ENCODE measurements at regions not wholly inside any gene's neighbourhood (a gene's known extent, or its start where the extent isn't known, plus 50 kb on each side); places are given as distances from the start of the nearest gene placed in this dataset.
A peak's percentile ranks its signal among the peaks of the same experiment; 100 is the strongest.

DNA sequence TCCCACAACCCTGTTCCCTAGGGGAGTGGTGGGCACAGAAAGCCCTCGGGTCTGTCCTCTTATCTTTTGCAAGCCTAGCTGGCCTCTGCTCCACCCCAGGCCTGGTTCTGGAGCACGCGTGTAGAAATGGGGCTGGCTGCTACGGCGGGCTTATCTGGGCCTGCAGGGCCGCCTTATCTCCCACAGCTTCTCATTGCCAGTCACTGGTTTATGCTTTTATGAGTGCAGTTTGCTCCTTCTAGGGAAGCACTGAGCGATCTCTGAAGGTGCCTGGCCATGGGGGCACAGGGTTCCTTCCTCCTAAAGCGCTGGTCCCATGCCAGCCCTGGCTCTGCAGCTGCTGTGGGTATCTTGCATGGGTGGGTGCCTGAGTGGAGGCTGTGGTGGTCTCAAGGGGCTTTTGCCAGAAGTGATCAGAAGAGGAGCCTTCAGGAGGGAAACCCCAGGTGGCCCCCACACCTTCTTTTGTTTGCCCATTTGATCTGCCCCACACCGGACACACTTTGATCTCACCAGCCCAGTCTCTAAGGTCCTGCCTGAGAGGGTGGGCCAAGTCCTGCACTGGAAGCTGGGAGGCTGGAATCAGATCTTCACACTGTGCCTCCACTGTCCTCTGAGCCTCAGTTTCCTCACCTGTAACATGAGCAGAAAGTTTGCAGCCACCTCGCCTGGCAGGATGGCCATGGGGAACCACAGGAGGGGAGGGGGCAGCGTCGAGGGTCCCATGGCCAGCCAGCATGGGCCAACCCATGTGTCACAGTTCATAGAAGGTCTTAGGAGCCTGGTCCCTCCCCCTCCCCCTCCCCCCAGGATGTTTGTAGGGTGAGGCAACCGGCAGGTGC is 86.6 kb upstream of the FGF3 start:
- no peak for DNase-seq

DNA sequence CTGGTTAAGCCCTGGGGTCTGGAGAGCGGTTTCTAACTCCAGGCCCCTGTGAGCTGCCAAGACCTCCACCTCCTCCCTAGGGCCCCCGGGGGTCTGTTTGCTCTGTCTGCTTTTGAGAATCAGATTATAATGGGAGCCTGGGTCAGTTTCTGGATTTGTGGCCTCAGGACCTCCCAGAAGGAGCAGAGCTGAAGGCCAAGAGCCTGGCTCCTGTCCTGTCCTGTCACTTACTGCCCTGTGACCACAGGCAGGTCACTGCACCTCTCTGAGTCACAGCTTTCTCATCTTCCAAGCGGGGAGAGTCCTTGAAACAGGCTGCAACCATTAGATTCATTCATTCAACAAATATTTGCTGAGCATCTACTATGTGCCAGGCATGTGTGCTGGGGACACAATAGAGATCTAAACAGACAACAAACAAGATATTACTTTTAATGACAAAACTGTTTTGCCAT is 87.3 kb upstream of the FGF3 start:
- no peak for DNase-seq

- no peak for DNase-seq
Observed at GRCh38 chr11:69907611-69908010, 88.4 kb upstream of the FGF3 start.

DNA sequence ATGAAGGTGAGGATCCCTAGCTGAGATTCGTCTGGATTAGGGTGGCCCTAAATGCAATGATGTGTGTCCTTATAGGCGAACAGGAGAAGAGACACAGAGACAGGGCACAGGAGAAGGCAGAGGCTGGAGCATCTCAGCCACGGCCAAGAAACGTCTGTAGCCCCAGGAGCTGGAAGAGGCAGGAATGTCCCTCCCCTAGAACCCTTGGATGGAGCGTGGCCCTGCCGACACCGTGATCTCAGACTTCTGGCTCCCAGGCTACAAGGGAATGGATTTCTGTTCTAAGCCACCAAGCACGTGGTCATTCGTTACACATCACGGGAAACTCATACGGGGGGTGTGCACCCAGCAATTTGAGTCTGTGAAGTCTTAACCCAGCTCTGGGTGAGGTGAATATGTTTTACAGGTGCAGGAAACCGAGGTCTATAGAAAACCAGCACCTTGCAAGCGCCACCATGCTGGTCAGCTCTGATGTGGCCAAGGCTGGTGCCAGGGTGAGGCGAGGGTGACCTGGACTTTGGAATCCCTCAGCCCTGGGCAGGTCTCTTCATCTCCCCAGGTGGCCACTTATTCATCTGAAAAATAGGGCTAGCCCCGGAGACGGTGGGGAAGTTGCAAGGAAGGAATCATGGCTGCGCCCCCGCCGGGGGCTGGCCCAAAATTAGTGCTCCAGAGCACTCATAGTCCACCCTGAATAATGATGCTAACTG is 89.5 kb upstream of the FGF3 start:
- DNase-seq = no peak

GRCh38 chr11:69909561-69910518 is 90.6 kb upstream of the FGF3 start:
- DNase-seq = no peak

- DNase-seq = no peak
Observed at GRCh38 chr11:69910519-69911309, 91.5 kb upstream of the FGF3 start.

GRCh38 chr11:69911310-69912160 is 92.3 kb upstream of the FGF3 start:
- DNase-seq = no peak

GRCh38 chr11:69912161-69912910 is 93.1 kb upstream of the FGF3 start:
- no peak for DNase-seq

- DNase-seq = no peak
Observed at GRCh38 chr11:69912911-69913451, 93.8 kb upstream of the FGF3 start.

DNA sequence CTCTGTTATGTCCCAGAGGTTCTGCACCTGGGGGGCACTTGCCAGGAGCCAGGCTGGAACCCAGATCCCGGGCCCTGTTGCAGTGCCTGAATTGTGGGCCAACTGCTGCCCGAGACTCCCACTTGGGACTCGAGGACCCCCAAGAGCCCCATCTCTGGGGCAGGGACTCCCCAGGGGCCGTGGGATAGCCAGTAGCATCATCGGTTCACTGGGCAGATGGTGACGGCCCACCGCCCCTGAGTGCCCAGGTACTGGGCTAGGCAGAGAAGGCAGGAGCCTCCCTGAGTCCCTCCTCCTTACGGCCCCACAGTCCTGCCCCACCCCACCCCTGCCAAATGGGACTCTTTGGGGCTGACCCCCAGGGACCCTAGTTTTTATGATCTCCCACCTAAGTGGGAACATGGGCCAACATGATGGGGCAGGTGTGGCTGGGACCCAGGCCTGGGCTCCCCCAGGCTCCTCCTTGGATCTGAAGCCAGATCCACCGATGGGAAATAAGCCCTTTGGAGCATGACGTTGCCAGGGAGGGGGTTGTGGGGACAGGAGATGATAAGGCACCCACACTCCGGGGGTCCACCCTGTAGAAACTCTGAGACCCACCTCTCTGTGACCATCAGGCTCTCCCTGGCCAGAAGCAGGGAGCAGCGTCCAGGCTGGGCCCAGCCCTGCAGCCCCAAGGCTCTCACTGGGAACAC is 94.5 kb upstream of the FGF3 start:
- no peak for DNase-seq

DNA sequence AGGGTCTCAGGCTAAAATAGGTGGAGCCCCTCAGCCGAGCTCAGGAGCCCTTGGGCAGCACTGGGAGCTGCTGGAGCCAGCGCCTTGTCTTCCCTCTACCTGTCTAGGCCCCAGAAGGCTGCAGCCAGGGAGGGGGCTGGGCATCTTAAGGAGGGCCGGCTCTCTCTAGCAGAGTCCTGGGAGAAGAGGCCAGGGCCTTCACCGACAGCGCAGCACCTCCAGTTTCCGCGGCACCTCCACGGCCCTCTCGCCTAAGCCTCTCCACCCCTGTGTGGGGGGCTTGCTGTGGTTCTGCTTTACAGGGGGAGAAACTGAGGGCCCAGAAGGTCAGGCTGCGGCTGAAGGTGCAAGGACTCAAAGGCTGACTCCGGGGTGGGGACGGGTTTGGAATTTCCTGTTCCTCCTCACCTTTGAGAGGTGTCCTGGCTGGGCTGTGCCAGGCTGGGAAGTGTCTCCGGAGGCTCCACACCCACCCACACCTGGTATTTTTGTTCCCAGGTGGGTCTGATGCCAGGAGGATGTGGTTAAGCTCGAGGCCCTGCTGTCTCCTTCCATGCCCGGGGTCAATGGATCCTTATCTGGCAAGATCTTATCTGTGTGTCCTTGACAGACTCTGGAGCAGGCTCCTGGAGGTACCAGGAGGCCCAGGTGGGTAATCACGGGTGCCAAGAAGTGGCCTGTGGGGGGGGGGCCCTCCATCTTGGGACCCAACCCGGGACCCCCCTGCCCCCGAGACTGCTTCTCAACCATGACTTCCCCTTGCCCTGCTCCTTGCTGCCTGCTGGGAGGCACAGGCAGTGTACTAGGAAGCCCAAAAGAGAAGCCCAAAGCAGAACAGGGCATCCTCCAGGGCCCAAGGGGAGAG is 95.3 kb upstream of the FGF3 start:
- no peak for DNase-seq

DNA sequence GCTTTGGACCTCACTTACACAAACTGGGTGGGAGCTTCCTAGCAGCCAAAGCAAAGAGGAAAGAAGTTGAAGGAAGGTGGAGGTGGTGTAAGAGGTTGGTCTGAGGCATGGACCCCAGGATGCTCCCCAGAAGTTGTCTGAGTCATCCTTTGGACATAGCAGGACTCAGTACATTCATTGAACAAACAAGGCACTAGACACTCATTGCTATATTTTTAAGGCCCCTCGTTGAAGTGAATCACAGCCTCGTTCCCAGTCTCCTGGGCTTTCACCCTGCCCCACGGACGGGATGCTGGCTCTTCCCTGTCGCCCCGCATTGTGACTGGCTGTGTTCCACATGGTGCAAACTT is 95.9 kb upstream of the FGF3 start:
- DNase-seq = no peak

GRCh38 chr11:69915501-69916250 is 96.5 kb upstream of the FGF3 start:
- DNase-seq = peak; percentile 85

DNA sequence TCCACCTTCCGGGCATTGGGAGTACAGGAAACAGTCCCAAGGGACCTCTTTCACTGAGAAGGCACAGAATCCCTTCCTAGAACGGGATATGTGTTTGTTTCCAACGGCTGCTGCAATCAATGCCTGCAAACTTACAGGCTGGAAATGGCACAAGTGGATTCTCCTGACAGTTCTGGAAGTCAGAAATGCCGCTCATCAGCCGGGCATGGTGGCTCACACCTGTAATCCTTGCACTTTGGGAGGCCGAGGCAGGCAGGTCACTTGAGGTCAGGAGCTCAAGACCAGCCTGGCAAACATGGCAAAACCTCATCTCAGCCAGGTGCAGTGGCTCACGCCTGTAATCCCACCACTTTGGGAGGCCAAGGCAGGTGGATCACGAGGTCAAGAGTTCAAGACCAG is 97.0 kb upstream of the FGF3 start:
- peak; percentile 37 for DNase-seq

DNA sequence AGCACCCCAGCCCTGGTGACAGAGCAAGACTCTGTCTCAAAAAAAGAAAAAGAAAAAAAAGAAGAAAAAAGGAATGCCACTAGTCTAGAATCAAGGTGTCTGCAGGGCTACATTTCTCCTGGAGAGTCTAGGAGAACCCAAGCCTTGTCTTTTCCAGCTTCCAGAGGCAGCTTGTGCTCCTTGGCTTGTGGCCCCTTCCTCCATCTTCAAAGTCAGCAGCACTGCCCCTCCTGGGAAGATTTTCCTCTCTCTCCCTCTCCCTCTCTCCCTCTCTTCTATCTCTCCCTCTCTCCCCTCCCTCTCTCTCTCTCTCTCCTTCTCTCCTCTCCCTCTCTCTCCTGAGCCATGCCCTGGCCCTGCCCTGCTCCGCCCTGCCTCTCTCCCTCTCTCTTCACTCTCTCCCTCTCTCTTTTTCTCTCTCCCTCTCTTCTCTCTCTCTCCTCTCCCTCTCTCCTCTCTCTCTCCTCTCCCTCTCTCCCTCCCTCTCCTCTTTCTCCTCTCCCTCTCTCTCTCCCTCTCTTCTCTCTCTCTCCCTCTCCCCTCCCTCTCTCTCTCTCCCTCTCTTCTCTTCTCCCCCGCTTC is 97.7 kb upstream of the FGF3 start:
- no peak for DNase-seq

DNA sequence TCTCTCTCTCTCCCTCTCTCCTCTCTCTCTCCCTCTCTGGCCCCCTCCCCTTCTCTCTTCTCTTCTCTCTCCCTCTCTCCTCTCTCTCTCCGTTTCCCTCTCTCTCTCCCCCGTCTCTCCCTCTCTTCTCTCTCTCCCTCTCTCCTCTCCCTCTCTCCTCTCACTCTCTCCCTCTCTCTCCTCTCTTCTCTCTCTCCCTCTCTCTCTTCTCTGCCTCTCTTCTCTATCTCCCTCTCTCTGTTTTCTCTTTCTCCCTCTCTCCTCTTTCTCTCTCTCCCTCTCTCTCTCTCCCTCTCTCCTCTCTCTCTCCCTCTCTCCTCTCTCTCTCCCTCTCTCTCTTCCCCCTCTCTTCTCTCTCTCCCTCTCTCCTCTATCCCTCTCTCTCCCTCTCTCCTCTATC is 98.3 kb upstream of the FGF3 start:
- no peak for DNase-seq

DNA sequence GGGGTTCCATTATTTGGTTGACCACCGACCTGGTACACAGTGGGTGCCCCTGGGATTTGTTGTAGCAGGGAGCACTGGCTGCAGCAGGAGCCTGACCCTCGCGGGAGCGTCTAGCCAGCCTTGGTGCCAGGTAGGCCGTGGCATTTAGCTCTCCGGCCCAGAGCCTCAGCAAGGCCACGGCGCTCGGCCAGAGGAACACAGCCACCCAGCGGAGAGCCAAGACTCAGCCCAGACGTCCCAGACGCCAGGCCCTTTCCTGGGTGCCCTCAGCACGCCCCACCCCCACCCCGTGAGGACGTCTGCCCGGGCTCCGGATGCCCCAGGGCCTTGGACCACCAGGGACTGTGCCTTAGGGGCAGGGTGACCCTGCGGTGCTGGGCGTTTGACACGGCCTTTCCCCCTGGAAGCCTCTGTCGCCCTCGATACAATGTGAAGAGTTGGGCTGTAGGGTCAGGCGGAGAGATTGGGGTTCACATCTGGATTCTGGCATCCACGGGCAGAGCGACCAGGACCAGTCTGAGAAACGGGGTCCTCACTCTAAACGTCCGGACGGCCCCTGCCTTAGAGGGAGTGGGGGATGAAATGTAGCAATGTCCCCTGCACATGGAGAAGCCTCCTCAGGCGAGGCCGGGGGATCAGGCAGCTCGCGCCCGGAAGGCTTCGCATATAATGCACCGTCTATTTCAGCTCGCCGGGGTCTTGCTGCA is 99.2 kb upstream of the FGF3 start:
- peak; percentile 42 for DNase-seq

All from activated CD8-positive, alpha-beta memory T cell treated with anti-CD3 and anti-CD28 coated beads, Interleukin-2, amount 50 U/mL, for 48 hours (primary cell).